PFSK-1 (cell line): ENCODE measurements at regions not wholly inside any gene's neighbourhood (a gene's known extent, or its start where the extent isn't known, plus 50 kb on each side); places are given as distances from the start of the nearest gene placed in this dataset.

ENCODE experiments used
- FOXP2 ChIP-seq: optimal IDR thresholded peaks from 2 replicates; pipeline ENCODE3; 2011; ENCODE audit warnings: borderline replicate concordance, control low read depth, inconsistent platforms; ENCODE audit not compliant: insufficient read depth; ENCODE audit errors: extremely low read length, extremely low read depth
- POLR2AphosphoS5 ChIP-seq: IDR thresholded peaks from 2 replicates; pipeline ENCODE4 v1.6.1; 2012; ENCODE audit warnings: low read depth, mild to moderate bottlenecking, control low read depth, low read length, moderate library complexity
- REST ChIP-seq, 2 experiments: IDR thresholded peaks; 2 replicates each; pipeline versions ENCODE4 v1.6.1 to v1.8.0; 2011 to 2012; ENCODE audit warnings: low read depth in 2 of 2, low read length in 2 of 2, control low read depth in 1 of 2, inconsistent platforms in 1 of 2, mild to moderate bottlenecking in 1 of 2, moderate library complexity in 1 of 2; ENCODE audit not compliant: insufficient read depth in 1 of 2
- SIN3A ChIP-seq: IDR thresholded peaks from 2 replicates; pipeline ENCODE4 v1.6.1; 2012; ENCODE audit warnings: mild to moderate bottlenecking, low read length, moderate library complexity, borderline replicate concordance; ENCODE audit not compliant: insufficient read depth
- TAF1 ChIP-seq: IDR thresholded peaks from 2 replicates; pipeline ENCODE4 v1.6.1; 2012; ENCODE audit warnings: low read length, control low read depth, borderline replicate concordance; ENCODE audit not compliant: insufficient read depth

GRCh38 chr5:167798448-167798847 lies 493.0 kb upstream of the WWC1 start:
- TF ChIP-seq POLR2AphosphoS5 (no peak), REST (IDR thresholded peaks at IDR 0.05; ENCODE audit: insufficient read depth in 1 of 2, low read depth in 2 of 2, low read length in 2 of 2) (no peak), SIN3A (no peak), TAF1 (no peak), FOXP2 (no peak)

- TF ChIP-seq FOXP2 (no peak), POLR2AphosphoS5 (no peak), REST (IDR thresholded peaks at IDR 0.05; ENCODE audit: insufficient read depth in 1 of 2, low read depth in 2 of 2, low read length in 2 of 2) (no peak), SIN3A (no peak), TAF1 (no peak)
Observed at GRCh38 chr5:167800427-167800826, 491.0 kb upstream of the WWC1 start.

GRCh38 chr5:167801999-167802398 lies 489.4 kb upstream of the WWC1 start:
- TF ChIP-seq FOXP2 = no peak
- TF ChIP-seq SIN3A = no peak
- TF ChIP-seq REST (IDR thresholded peaks at IDR 0.05; ENCODE audit: insufficient read depth in 1 of 2, low read depth in 2 of 2, low read length in 2 of 2) = no peak
- no peak for TF ChIP-seq POLR2AphosphoS5
- no peak for TF ChIP-seq TAF1

GRCh38 chr5:167802755-167803431 lies 488.6 kb upstream of the WWC1 start:
- TF ChIP-seq TAF1 = no peak
- no peak for TF ChIP-seq FOXP2
- TF ChIP-seq POLR2AphosphoS5 = no peak
- no peak for TF ChIP-seq SIN3A
- TF ChIP-seq REST (IDR thresholded peaks at IDR 0.05; ENCODE audit: insufficient read depth in 1 of 2, low read depth in 2 of 2, low read length in 2 of 2) = no peak
